HL-60 (cell line): ENCODE measurements at regions not wholly inside any gene's neighbourhood (a gene's known extent, or its start where the extent isn't known, plus 50 kb on each side); places are given as distances from the start of the nearest gene placed in this dataset.
"Not testable (repeated sequence)": the region's sequence is repeated elsewhere in the genome, so short reads cannot be mapped to it uniquely, and the experiment has no call there.

ENCODE experiments used
- DNase-seq, 2 experiments: peaks; one replicate each; pipeline ENCODE4 v3.0.0-alpha.2; 2010 to 2020; ENCODE audit warnings: low read depth in 1 of 2, low spot score in 1 of 2
- H3K27ac ChIP-seq: fragments of 250-450 bp; sonication (Bioruptor Pico); replicated peaks from 2 replicates; pipeline ENCODE4 v1.5.1; 2020; ENCODE audit warnings: mild to moderate bottlenecking, moderate library complexity
- H3K27me3 ChIP-seq: fragments of 250-450 bp; sonication (Bioruptor Pico); 2 replicates; pipeline ENCODE4 v1.5.1; 2021; ENCODE audit warnings: mild to moderate bottlenecking, moderate library complexity; ENCODE audit not compliant: insufficient read depth, poor library complexity, severe bottlenecking
- H3K4me3 ChIP-seq: replicated peaks from 2 replicates; pipeline ENCODE4 v1.5.1; 2011; ENCODE audit warnings: mild to moderate bottlenecking, control low read depth, low read length; ENCODE audit not compliant: insufficient read depth
- GABPA ChIP-seq: IDR thresholded peaks from 2 replicates; pipeline ENCODE4 v1.6.1; 2012; ENCODE audit warnings: low read depth
- POLR2AphosphoS5 ChIP-seq: IDR thresholded peaks from 2 replicates; pipeline ENCODE4 v1.6.1; 2012; ENCODE audit warnings: low read depth
- SPI1 ChIP-seq: IDR thresholded peaks from 2 replicates; pipeline ENCODE4 v1.6.1; 2012; ENCODE audit warnings: low read depth, mild to moderate bottlenecking, borderline replicate concordance
- TF ChIP-seq, protein P1 (sequence below): IDR thresholded peaks from 2 replicates; pipeline ENCODE4 v1.6.1; 2012; ENCODE audit warnings: low read depth; ENCODE audit not compliant: insufficient replicate concordance
- TF ChIP-seq, protein P2 (sequence below): IDR thresholded peaks from one replicate; pipeline ENCODE4 v1.5.1; 2011; ENCODE audit warnings: low read length, control low read depth, inconsistent platforms; ENCODE audit not compliant: insufficient read depth

DNA sequence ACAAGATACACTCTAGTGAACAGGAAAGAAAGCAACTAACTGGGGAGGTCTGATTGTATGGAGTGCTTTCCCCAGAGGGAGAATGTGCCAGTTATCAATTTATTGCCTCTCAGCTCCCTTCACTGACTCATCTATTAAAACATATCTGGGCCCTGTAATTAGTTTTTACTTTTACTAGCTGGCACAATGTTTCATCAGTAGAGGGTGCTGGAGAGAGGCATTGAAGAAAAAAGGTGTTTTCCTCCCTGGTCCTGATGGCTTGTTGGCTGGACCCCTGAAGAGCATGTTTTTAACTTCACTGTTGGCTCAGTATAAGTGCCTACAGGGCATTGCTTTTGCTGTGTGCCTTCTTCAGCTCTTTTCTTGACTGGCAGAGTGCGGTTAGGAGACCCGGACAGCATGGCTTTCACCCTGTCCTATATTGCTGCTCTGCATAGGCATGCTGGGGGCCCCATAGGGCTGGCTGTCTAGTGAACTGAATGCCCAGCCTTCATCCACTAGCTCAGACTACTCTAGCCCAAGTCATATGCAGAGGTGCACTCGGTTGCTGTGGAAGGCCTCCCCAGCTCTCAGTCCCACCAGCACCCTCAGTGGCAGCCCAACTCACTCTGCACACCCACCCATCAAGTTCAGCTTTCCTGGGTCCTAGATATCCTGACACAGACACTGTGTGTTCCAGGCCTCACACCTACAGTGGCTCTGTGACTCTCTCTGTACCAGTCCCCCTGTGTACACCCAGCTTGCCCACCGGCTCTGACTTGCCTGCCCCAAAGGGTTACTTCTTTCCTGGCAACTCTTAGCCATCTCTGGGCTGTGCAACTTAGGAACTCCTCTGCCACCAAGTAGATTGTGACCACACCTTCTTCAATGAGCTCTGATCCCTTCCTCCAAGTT, 62.3 kb upstream of the ACYP2 start:
- Histone ChIP-seq H3K27me3 (no peaks in the 10 kb centered on the region), H3K27ac (no peak overlapping the region), H3K4me3 (no peak overlapping the region)
- no peak for DNase-seq
- TF ChIP-seq POLR2AphosphoS5 = no peak
- no peak for TF ChIP-seq GABPA
- TF ChIP-seq, protein P1, sequence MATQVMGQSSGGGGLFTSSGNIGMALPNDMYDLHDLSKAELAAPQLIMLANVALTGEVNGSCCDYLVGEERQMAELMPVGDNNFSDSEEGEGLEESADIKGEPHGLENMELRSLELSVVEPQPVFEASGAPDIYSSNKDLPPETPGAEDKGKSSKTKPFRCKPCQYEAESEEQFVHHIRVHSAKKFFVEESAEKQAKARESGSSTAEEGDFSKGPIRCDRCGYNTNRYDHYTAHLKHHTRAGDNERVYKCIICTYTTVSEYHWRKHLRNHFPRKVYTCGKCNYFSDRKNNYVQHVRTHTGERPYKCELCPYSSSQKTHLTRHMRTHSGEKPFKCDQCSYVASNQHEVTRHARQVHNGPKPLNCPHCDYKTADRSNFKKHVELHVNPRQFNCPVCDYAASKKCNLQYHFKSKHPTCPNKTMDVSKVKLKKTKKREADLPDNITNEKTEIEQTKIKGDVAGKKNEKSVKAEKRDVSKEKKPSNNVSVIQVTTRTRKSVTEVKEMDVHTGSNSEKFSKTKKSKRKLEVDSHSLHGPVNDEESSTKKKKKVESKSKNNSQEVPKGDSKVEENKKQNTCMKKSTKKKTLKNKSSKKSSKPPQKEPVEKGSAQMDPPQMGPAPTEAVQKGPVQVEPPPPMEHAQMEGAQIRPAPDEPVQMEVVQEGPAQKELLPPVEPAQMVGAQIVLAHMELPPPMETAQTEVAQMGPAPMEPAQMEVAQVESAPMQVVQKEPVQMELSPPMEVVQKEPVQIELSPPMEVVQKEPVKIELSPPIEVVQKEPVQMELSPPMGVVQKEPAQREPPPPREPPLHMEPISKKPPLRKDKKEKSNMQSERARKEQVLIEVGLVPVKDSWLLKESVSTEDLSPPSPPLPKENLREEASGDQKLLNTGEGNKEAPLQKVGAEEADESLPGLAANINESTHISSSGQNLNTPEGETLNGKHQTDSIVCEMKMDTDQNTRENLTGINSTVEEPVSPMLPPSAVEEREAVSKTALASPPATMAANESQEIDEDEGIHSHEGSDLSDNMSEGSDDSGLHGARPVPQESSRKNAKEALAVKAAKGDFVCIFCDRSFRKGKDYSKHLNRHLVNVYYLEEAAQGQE = no peak

DNA sequence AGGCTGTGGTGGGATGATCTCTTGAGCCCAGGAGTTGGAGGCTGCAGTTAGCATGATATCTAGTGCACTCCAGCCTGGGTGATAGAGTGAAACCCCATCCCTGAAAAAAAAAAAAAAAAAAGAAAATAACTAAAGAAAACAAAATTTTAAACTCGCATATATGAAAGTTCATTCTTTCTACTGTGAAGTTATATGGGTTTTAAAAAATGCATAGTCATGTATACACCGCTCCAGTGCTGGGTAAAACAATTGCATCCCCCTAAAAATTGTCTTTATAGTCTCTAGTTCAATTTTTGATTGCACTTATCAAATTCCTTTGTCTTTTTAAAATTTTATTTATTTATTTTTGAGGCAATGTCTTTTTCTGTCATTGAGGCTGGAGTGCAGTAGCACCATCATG, 65.0 kb upstream of the ACYP2 start:
- Histone ChIP-seq H3K27ac (no peak overlapping the region), H3K4me3 (no peak overlapping the region), H3K27me3 (no peaks in the 10 kb centered on the region)
- no peak for DNase-seq
- TF ChIP-seq GABPA = no peak
- TF ChIP-seq, protein P1 = no peak
- no peak for TF ChIP-seq SPI1
- TF ChIP-seq, protein P2, sequence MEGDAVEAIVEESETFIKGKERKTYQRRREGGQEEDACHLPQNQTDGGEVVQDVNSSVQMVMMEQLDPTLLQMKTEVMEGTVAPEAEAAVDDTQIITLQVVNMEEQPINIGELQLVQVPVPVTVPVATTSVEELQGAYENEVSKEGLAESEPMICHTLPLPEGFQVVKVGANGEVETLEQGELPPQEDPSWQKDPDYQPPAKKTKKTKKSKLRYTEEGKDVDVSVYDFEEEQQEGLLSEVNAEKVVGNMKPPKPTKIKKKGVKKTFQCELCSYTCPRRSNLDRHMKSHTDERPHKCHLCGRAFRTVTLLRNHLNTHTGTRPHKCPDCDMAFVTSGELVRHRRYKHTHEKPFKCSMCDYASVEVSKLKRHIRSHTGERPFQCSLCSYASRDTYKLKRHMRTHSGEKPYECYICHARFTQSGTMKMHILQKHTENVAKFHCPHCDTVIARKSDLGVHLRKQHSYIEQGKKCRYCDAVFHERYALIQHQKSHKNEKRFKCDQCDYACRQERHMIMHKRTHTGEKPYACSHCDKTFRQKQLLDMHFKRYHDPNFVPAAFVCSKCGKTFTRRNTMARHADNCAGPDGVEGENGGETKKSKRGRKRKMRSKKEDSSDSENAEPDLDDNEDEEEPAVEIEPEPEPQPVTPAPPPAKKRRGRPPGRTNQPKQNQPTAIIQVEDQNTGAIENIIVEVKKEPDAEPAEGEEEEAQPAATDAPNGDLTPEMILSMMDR = no peak
- no peak for TF ChIP-seq POLR2AphosphoS5

DNA sequence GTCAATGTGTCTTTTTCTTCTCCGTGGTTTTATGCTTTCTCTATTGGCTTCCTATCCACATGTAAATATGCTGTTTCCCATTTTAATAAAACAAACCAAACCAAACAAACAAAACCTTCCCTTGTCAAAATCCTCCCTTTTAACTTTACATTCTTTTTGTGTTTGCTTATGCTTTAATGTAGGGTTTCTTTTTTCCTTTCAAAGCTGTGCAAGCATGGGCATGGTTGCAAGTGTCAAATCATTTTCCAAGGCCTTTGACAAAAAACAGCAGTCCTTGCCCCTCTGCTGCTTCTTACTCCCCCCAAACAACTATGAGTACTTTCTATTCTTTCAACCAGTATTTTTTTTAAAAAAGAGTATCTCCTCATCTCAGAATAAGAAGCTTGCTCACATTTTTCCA, 66.0 kb upstream of the ACYP2 start:
- DNase-seq = no peak
- H3K27me3 ChIP-seq = no peaks in the 10 kb centered on the region
- no peak for TF ChIP-seq SPI1
- no peak for TF ChIP-seq POLR2AphosphoS5
- TF ChIP-seq, protein P2 = no peak
- TF ChIP-seq, protein P1 = no peak
- TF ChIP-seq GABPA = no peak
- no peak overlapping the region for H3K27ac ChIP-seq
- no peak overlapping the region for H3K4me3 ChIP-seq

DNA sequence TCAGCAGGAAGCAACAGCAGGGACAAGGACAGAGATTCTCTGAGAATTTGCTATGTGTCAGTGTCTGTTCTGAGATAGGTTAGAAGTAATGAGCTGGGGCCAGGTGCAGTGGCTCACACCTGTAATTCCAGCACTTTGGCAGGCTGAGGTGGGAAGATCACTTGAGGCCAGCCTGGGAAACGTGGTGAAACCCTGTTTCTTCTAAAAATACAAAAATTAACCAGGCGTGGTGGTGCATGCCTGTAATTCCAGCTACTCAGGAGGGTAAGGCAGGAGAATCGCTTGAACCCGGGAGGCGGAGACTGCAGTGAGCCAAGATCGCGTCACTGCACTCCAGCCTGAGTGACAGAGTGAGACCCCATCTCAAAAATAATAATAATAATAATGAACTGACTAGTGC, 66.5 kb upstream of the ACYP2 start:
- H3K4me3 ChIP-seq, H3K27ac ChIP-seq, DNase-seq, H3K27me3 ChIP-seq: not testable (repeated sequence)
